Stimulated activated CD4-positive, alpha-beta T cell treated with anti-CD3 and anti-CD28 coated beads, Interleukin-2, amount 100 ng/mL, for 4 hours (primary cell): ENCODE measurements at regions not wholly inside any gene's neighbourhood (a gene's known extent, or its start where the extent isn't known, plus 50 kb on each side); places are given as distances from the start of the nearest gene placed in this dataset.

Source experiments
- DNase-seq: peaks from one replicate; pipeline ENCODE4 v3.0.0-alpha.2; 2020; ENCODE audit warnings: low read depth

GRCh38 chr1:244265507-244265906, 186.2 kb downstream of the ADSS2 start:
- no peak for DNase-seq

- no peak for DNase-seq
These were observed 182.5 kb downstream of the ADSS2 start for GRCh38 chr1:244269169-244269568.

GRCh38 chr1:244271004-244271403, 180.7 kb downstream of the ADSS2 start:
- DNase-seq = no peak

GRCh38 chr1:244271691-244272308, 179.9 kb downstream of the ADSS2 start:
- no peak for DNase-seq

GRCh38 chr1:244272471-244273261, 179.0 kb downstream of the ADSS2 start:
- DNase-seq = peak; percentile 43

- no peak for DNase-seq
These were observed 178.4 kb downstream of the ADSS2 start for GRCh38 chr1:244273262-244273844.

- DNase-seq = no peak
These were observed 177.7 kb downstream of the ADSS2 start for GRCh38 chr1:244273845-244274619.

GRCh38 chr1:244276646-244277045, 175.1 kb downstream of the ADSS2 start:
- no peak for DNase-seq

GRCh38 chr1:244280201-244280600, 171.5 kb downstream of the ADSS2 start:
- DNase-seq = no peak

GRCh38 chr1:244280859-244281258, 170.8 kb downstream of the ADSS2 start:
- no peak for DNase-seq

- DNase-seq = no peak
These were observed 167.9 kb downstream of the ADSS2 start for GRCh38 chr1:244283772-244284171.

- DNase-seq = no peak
These were observed 167.0 kb downstream of the ADSS2 start for GRCh38 chr1:244284641-244285156.

GRCh38 chr1:244286341-244286740, 165.4 kb downstream of the ADSS2 start:
- no peak for DNase-seq

- DNase-seq = no peak
These were observed 164.0 kb downstream of the ADSS2 start for GRCh38 chr1:244287726-244288125.

- no peak for DNase-seq
These were observed 163.0 kb downstream of the ADSS2 start for GRCh38 chr1:244288663-244289062.

GRCh38 chr1:244289991-244290785, 161.5 kb downstream of the ADSS2 start:
- no peak for DNase-seq

- no peak for DNase-seq
These were observed 160.2 kb downstream of the ADSS2 start for GRCh38 chr1:244291236-244292201.

- no peak for DNase-seq
These were observed 157.0 kb downstream of the ADSS2 start for GRCh38 chr1:244294599-244295224.

GRCh38 chr1:244296003-244296402, 155.7 kb downstream of the ADSS2 start:
- DNase-seq = no peak

- no peak for DNase-seq
These were observed 155.3 kb downstream of the ADSS2 start for GRCh38 chr1:244296447-244296846.
